Mucosa of descending colon (tissue), 3 donors: ENCODE measurements at regions not wholly inside any gene's neighbourhood (a gene's known extent, or its start where the extent isn't known, plus 50 kb on each side); places are given as distances from the start of the nearest gene placed in this dataset.

Experiments used
- ATAC-seq: fragments of 200-7000 bp; cut with Tn5 transposase; one replicate; pipeline ENCODE4 v1.9.1; 2020; ENCODE audit warnings: mild to moderate bottlenecking, moderate library complexity
- DNase-seq, 3 donors: peaks; one replicate each; pipeline ENCODE4 v3.0.0-alpha.2; 2020
- H3K36me3 ChIP-seq: fragments of 200-600 bp; one replicate; pipeline ENCODE4 v1.8.0; 2021; ENCODE audit warnings: low read depth, mild to moderate bottlenecking
- H3K4me1 ChIP-seq: fragments of 200-600 bp; one replicate; pipeline ENCODE4 v1.8.0; 2021; ENCODE audit warnings: low read depth, mild to moderate bottlenecking
- H3K4me3 ChIP-seq: fragments of 200-600 bp; one replicate; pipeline ENCODE4 v1.8.0; 2021; ENCODE audit warnings: mild to moderate bottlenecking
- H3K9me3 ChIP-seq: fragments of 200-600 bp; one replicate; pipeline ENCODE4 v1.8.0; 2021; ENCODE audit warnings: mild to moderate bottlenecking
- intact Hi-C, 2 donors: fragments of 100-400 bp; cut with DNase I in 1 of 2; cut with micrococcal nuclease in 1 of 2; formaldehyde crosslinking; loops; one replicate each; pipeline versions ENCODE4 v1.11.0 to v1.11.1; 2022; cut with DNase I, micrococcal nuclease
- TF ChIP-seq, protein P1 (sequence below): fragments of 200-600 bp; IDR thresholded peaks from one replicate; pipeline ENCODE4 v1.8.0; 2022; ENCODE audit warnings: antibody characterized with exemption, mild to moderate bottlenecking
- donor health status: DM: no; HTN: no; CAD: no; lungs with moderate emphysema.
- donor health status: DM: no; HTN: no; CAD: no.
- donor health status: DM: no; HTN: yes; CAD: no.

DNA sequence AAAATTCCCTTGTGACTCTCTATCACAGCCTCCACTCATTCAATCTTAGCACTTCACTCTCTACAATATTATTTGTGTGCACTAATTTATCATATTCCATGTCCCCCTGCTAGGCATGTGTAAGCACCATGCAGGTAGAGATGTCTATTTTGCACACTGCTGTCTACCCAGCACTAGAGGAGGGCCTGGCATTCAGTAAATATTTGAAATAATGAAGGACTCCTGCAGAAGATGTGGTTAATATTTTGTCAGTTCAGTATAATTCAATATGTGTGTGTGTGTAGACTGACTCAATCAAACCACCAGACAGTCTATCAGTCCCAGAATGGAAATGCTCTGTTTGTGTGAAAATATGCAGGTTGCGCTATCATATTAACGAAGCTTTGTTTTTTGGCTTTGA lies 313.6 kb upstream of the CDH6 start:
- DNase-seq (no peak), ATAC-seq (no peak)
- no peak overlapping the region for H3K4me3 ChIP-seq
- no peaks in the 10 kb centered on the region for H3K9me3 ChIP-seq
- no peaks in the 10 kb centered on the region for H3K4me1 ChIP-seq
- intact Hi-C loops, result no loop called here
- TF ChIP-seq, protein P1, sequence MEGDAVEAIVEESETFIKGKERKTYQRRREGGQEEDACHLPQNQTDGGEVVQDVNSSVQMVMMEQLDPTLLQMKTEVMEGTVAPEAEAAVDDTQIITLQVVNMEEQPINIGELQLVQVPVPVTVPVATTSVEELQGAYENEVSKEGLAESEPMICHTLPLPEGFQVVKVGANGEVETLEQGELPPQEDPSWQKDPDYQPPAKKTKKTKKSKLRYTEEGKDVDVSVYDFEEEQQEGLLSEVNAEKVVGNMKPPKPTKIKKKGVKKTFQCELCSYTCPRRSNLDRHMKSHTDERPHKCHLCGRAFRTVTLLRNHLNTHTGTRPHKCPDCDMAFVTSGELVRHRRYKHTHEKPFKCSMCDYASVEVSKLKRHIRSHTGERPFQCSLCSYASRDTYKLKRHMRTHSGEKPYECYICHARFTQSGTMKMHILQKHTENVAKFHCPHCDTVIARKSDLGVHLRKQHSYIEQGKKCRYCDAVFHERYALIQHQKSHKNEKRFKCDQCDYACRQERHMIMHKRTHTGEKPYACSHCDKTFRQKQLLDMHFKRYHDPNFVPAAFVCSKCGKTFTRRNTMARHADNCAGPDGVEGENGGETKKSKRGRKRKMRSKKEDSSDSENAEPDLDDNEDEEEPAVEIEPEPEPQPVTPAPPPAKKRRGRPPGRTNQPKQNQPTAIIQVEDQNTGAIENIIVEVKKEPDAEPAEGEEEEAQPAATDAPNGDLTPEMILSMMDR, result no peak
- no peaks in the 10 kb centered on the region for H3K36me3 ChIP-seq

DNA sequence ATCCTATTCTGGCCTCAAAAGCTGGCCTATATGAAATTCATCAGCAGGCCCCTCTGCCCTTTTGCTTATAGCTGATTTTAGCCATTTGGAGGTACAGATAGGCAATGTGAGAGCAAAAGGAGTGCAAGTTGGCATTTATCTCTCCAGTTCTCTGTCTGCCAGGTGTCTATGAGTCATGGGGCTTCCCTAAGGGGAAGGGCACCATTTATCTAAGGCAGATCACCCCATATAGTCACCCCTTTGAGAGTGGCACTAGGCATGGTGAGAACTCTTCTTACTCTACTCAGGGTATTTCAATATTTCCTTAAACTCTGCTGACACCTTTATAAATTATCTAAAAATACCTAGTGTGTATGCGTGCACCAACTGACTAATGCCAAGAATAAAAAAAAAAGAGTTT lies 314.7 kb upstream of the CDH6 start:
- intact Hi-C loops, result no loop called here
- H3K4me3 ChIP-seq, result no peak overlapping the region
- no peaks in the 10 kb centered on the region for H3K36me3 ChIP-seq
- ATAC-seq, result no peak
- no peaks in the 10 kb centered on the region for H3K4me1 ChIP-seq
- TF ChIP-seq, protein P1, result no peak
- no peaks in the 10 kb centered on the region for H3K9me3 ChIP-seq
- no peak for DNase-seq

DNA sequence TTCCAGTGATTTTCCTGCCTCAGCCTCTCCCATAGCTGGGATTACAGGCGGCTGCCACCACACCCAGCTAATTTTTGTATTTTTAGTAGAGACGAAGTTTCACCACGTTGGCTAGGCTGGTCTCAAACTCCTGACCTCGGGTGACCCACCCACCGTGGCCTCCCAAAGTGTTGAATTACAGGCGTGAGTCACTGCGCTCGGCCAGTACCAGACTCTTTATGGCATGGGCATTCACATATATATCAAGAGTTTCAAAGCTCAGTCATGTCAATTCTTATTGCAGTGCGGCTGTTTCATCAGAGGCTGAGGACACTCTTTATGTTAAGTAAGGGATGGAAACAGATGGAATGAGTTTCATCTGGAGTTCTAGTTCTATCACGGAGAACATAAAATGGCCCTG lies 315.2 kb upstream of the CDH6 start:
- TF ChIP-seq, protein P1, result no peak
- no peak for ATAC-seq
- no peaks in the 10 kb centered on the region for H3K9me3 ChIP-seq
- DNase-seq, result no peak
- intact Hi-C loops, result no loop called here
- H3K36me3 ChIP-seq, result no peaks in the 10 kb centered on the region
- no peaks in the 10 kb centered on the region for H3K4me1 ChIP-seq
- no peak overlapping the region for H3K4me3 ChIP-seq

DNA sequence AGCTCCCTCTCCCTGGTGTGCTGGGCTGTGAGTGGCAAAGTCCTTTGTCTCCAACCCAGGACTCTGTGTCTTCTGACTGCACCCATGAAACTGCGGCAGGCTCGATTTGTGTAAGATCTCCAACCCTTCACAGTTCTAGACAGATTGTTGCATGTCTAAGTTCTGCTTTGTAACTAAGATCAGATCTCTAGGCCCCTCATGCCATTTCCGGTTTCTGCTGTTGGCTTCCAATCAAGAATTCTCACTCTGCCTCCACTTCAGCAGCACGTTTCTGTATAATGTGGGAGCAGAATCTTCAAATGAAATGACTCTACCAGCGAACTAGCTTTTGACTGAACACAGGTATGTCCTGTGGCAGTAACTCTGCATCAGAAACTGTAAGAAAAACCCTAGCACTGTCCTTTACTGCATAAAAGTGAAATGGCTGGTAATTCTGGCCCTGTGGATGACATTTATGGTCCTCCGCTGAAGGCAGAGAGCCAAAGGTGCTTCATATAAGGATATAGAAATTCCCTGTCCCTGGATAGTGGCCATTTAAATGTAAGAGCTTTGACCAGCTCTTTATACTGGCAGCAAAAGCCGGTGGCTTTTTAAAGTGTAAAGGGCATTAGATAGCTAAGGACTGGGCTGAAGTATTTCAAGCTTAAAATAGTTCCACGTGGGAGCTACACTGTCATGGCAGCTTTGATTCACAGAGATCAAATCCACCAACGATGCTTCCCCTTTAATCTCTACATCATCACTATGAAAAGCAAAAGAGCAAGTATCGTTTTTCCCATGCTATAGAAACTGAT lies 319.0 kb upstream of the CDH6 start:
- intact Hi-C loops, result no loop called here
- TF ChIP-seq, protein P1, result no peak
- H3K9me3 ChIP-seq, result no peaks in the 10 kb centered on the region
- DNase-seq, result peak in 1 of 3 donors; percentile 61
- H3K4me1 ChIP-seq, result no peaks in the 10 kb centered on the region
- peak; percentile 46 for ATAC-seq
- H3K36me3 ChIP-seq, result no peaks in the 10 kb centered on the region
- no peak overlapping the region for H3K4me3 ChIP-seq

DNA sequence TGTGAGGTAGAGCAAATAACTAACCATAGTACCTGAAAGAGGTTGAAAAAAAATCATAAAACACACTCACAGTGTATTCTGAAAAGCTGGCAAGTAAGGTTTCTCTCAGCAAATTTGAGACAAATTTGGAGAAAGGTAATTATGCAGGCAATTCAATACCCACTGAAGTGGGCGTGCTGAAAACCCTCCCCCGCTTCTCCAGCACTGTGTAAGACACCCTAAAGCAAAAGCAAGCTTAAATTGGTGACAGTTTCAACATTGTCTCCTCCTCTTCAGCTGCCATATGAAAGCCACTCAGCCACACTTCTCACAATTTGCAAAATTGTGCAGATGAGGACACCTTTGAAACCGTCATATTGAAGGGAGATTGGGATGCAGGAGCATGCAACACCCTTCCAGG lies 322.3 kb upstream of the CDH6 start:
- TF ChIP-seq, protein P1, result no peak
- DNase-seq, result no peak
- H3K9me3 ChIP-seq, result no peaks in the 10 kb centered on the region
- intact Hi-C loops, result no loop called here
- no peak overlapping the region for H3K4me3 ChIP-seq
- H3K36me3 ChIP-seq, result no peaks in the 10 kb centered on the region
- H3K4me1 ChIP-seq, result no peaks in the 10 kb centered on the region
- ATAC-seq, result no peak
